ENCODE measurements at regions not wholly inside any gene's neighbourhood (a gene's known extent, or its start where the extent isn't known, plus 50 kb on each side); places are given as distances from the start of the nearest gene placed in this dataset.

- TF ChIP-seq CTCF (IDR thresholded peaks at IDR 0.05; ENCODE audit: control extremely low read depth, extremely low read depth, low read depth, missing control alignments), result no peak
- DNase-seq (ENCODE audit: extremely low spot score), result no peak
- ChIA-PET CTCF (interaction anchor here (1.9 kb wide), 1 partner anchor 22 kb away, joined by 4 read pairs; no protein-coding TSS in a partner anchor), POLR2A (no interaction called here)
These were observed 348.0 kb downstream of the SEMA3D start for GRCh38 chr7:84838857-84839256.

- ChIA-PET POLR2A (no interaction called here), CTCF (interaction anchor here (1.9 kb wide), 1 partner anchor 24 kb away, joined by 4 read pairs; no protein-coding TSS in a partner anchor)
- no peak for TF ChIP-seq CTCF (IDR thresholded peaks at IDR 0.05; ENCODE audit: control extremely low read depth, extremely low read depth, low read depth, missing control alignments)
- DNase-seq (ENCODE audit: extremely low spot score), result no peak
These were observed 349.5 kb downstream of the SEMA3D start for GRCh38 chr7:84837405-84837804.

GRCh38 chr7:84829719-84830118, 357.1 kb downstream of the SEMA3D start:
- TF ChIP-seq CTCF (IDR thresholded peaks at IDR 0.05; ENCODE audit: control extremely low read depth, extremely low read depth, low read depth, missing control alignments), result no peak
- no peak for DNase-seq (ENCODE audit: extremely low spot score)
- ChIA-PET POLR2A (no interaction called here), CTCF (interaction anchor here (1.1 to 2.0 kb wide), 3 partner anchors 11 to 18 kb away, joined by 3 to 5 read pairs (median 4); no protein-coding TSS in a partner anchor)

GRCh38 chr7:84824057-84824651, 362.7 kb downstream of the SEMA3D start:
- no peak for DNase-seq (ENCODE audit: extremely low spot score)
- no peak for TF ChIP-seq CTCF (IDR thresholded peaks at IDR 0.05; ENCODE audit: control extremely low read depth, extremely low read depth, low read depth, missing control alignments)
- ChIA-PET CTCF (interaction anchor here (0.7 to 1.0 kb wide), 2 partner anchors 8 to 11 kb away, joined by 3 read pairs; no protein-coding TSS in a partner anchor), POLR2A (no interaction called here)

GRCh38 chr7:84823530-84823929, 363.3 kb downstream of the SEMA3D start:
- DNase-seq (ENCODE audit: extremely low spot score), result no peak
- no peak for TF ChIP-seq CTCF (IDR thresholded peaks at IDR 0.05; ENCODE audit: control extremely low read depth, extremely low read depth, low read depth, missing control alignments)
- POLR2A ChIA-PET, result no interaction called here
- CTCF ChIA-PET, result no interaction called here

- TF ChIP-seq CTCF (IDR thresholded peaks at IDR 0.05; ENCODE audit: control extremely low read depth, extremely low read depth, low read depth, missing control alignments), result no peak
- no peak for DNase-seq (ENCODE audit: extremely low spot score)
- ChIA-PET POLR2A (no interaction called here), CTCF (no interaction called here)
These were observed 363.8 kb downstream of the SEMA3D start for GRCh38 chr7:84822941-84823510.

Data from GM10248 (cell line).